IMR-90 (cell line): ENCODE measurements at regions not wholly inside any gene's neighbourhood (a gene's known extent, or its start where the extent isn't known, plus 50 kb on each side); places are given as distances from the start of the nearest gene placed in this dataset.

ENCODE experiments used
- ATAC-seq: fragments of 200-7000 bp; cut with Tn5 transposase; 2 replicates; pipeline ENCODE4 v1.9.1; 2020; ENCODE audit warnings: low read depth, mild to moderate bottlenecking, moderate library complexity
- BruUV-seq: library from RNA; stranded (reverse); fragments of 400-500 nt; replicated peaks from 2 replicates; lab custom pipeline; 2021; lab: Mats Ljungman, UMichigan
- CTCF ChIA-PET: fragments of 300-600 bp; formaldehyde crosslinking; extraction: SDS; loops from one replicate; lab custom pipeline; 2021; ENCODE audit warnings: antibody characterized with exemption; lab: Yijun Ruan, JAX
- POLR2A ChIA-PET: fragments of 300-600 bp; sonication (Branson Sonifier 250); formaldehyde crosslinking; loops from one replicate; lab custom pipeline; 2022; ENCODE audit warnings: antibody characterized with exemption; ENCODE audit not compliant: unreplicated experiment; lab: Charles Lee
- DNase-seq: peaks from one replicate; pipeline ENCODE4 v3.0.0; 2013
- H2AFZ ChIP-seq: replicated peaks from 2 replicates; pipeline ENCODE3; 2013; ENCODE audit warnings: low read length, mild to moderate bottlenecking; ENCODE audit not compliant: poor library complexity
- H2AK5ac ChIP-seq: 2 replicates; pipeline ENCODE4 v1.6.1; 2013; ENCODE audit warnings: low read depth, low read length, inconsistent platforms
- H2AK9ac ChIP-seq: replicated peaks from 2 replicates; pipeline ENCODE3; 2013; ENCODE audit warnings: mild to moderate bottlenecking, low read depth, low read length, moderate library complexity; ENCODE audit not compliant: poor library complexity
- H2BK120ac ChIP-seq: 2 replicates; pipeline ENCODE4 v1.6.1; 2013; ENCODE audit warnings: low read depth, low read length, inconsistent platforms
- H2BK15ac ChIP-seq: 3 replicates; pipeline ENCODE4 v1.6.1; 2013; ENCODE audit warnings: low read depth, low read length, inconsistent platforms
- H2BK20ac ChIP-seq: 2 replicates; pipeline ENCODE4 v1.6.1; 2013; ENCODE audit warnings: low read depth, mild to moderate bottlenecking, inconsistent platforms, low read length, moderate library complexity
- H2BK5ac ChIP-seq: 2 replicates; pipeline ENCODE4 v1.6.1; 2013; ENCODE audit warnings: mild to moderate bottlenecking, low read depth, low read length, inconsistent platforms; ENCODE audit not compliant: poor library complexity, severe bottlenecking
- H3K14ac ChIP-seq: replicated peaks from 2 replicates; pipeline ENCODE4 v1.6.1; 2013; ENCODE audit warnings: low read depth, low read length, inconsistent platforms
- H3K18ac ChIP-seq: 2 replicates; pipeline ENCODE4 v1.6.1; 2013; ENCODE audit warnings: low read depth, low read length, control low read depth
- H3K23ac ChIP-seq: 2 replicates; pipeline ENCODE4 v1.6.1; 2013; ENCODE audit warnings: low read depth, low read length, inconsistent platforms
- H3K27ac ChIP-seq: 2 replicates; pipeline ENCODE4 v1.5.1; 2013; ENCODE audit warnings: mild to moderate bottlenecking, control low read depth, low read length; ENCODE audit not compliant: insufficient read depth
- H3K27me3 ChIP-seq: 2 replicates; pipeline ENCODE4 v1.6.1; 2013; ENCODE audit warnings: low read length; ENCODE audit not compliant: control insufficient read depth, insufficient read depth
- H3K36me3 ChIP-seq: 2 replicates; pipeline ENCODE4 v1.6.1; 2013; ENCODE audit warnings: low read length, mixed read lengths; ENCODE audit not compliant: control insufficient read depth, insufficient read depth
- H3K4ac ChIP-seq: 2 replicates; pipeline ENCODE4 v1.6.1; 2013; ENCODE audit warnings: low read depth, low read length, inconsistent platforms
- H3K4me1 ChIP-seq: 2 replicates; pipeline ENCODE4 v1.6.1; 2013; ENCODE audit warnings: low read length, mixed read lengths; ENCODE audit not compliant: control insufficient read depth, insufficient read depth
- H3K4me2 ChIP-seq: 2 replicates; pipeline ENCODE4 v1.6.1; 2013; ENCODE audit warnings: low read depth, mild to moderate bottlenecking, control low read depth, low read length, moderate library complexity
- H3K4me3 ChIP-seq: 2 replicates; pipeline ENCODE4 v1.5.1; 2013; ENCODE audit warnings: low read depth, mild to moderate bottlenecking, control low read depth, low read length, moderate library complexity; ENCODE audit not compliant: insufficient read depth
- H3K56ac ChIP-seq: 2 replicates; pipeline ENCODE4 v1.6.1; 2013; ENCODE audit warnings: low read length, inconsistent platforms; ENCODE audit not compliant: insufficient read depth; ENCODE audit errors: extremely low read depth
- H3K79me1 ChIP-seq, 2 experiments: 2 replicates each; pipeline ENCODE4 v1.6.1; 2013; ENCODE audit warnings: low read length in 2 of 2, inconsistent platforms in 1 of 2, low read depth in 1 of 2
- H3K9ac ChIP-seq: 2 replicates; pipeline ENCODE4 v1.6.1; 2013; ENCODE audit warnings: low read depth, low read length, control low read depth
- H3K9me1 ChIP-seq: 2 replicates; pipeline ENCODE4 v1.6.1; 2013; ENCODE audit warnings: low read length, inconsistent platforms; ENCODE audit not compliant: insufficient read depth
- H3K9me3 ChIP-seq: 2 replicates; pipeline ENCODE4 v1.6.1; 2013; ENCODE audit warnings: low read length; ENCODE audit not compliant: control insufficient read depth, insufficient read depth
- H4K20me1 ChIP-seq: 2 replicates; pipeline ENCODE4 v1.6.1; 2013; ENCODE audit warnings: low read length, inconsistent platforms; ENCODE audit not compliant: insufficient read depth
- H4K5ac ChIP-seq: 2 replicates; pipeline ENCODE4 v1.6.1; 2013; ENCODE audit warnings: mild to moderate bottlenecking, low read depth, low read length, control low read depth
- H4K8ac ChIP-seq, 2 experiments: 2 replicates each; pipeline ENCODE4 v1.6.1; 2013; ENCODE audit warnings: low read depth in 2 of 2, low read length in 2 of 2, control low read depth in 1 of 2, inconsistent platforms in 1 of 2
- H4K91ac ChIP-seq: 2 replicates; pipeline ENCODE4 v1.6.1; 2013; ENCODE audit warnings: low read depth, low read length, inconsistent platforms; ENCODE audit not compliant: insufficient read depth
- BHLHE40 ChIP-seq: fragments of 150-350 bp; IDR thresholded peaks from 2 replicates; pipeline ENCODE4 v1.6.1; 2016; ENCODE audit warnings: mild to moderate bottlenecking, low read depth, low read length
- CHD1 ChIP-seq: IDR thresholded peaks from 2 replicates; pipeline ENCODE4 v1.6.1; 2012; ENCODE audit warnings: low read depth, low read length, improper control_type of control experiment
- FOS ChIP-seq: fragments of 150-350 bp; IDR thresholded peaks from 2 replicates; pipeline ENCODE4 v1.6.1; 2016; ENCODE audit warnings: low read depth, low read length
- MXI1 ChIP-seq: IDR thresholded peaks from 2 replicates; pipeline ENCODE4 v1.6.1; 2012; ENCODE audit warnings: low read depth, mild to moderate bottlenecking, low read length, moderate library complexity, borderline replicate concordance
- NFE2L2 ChIP-seq: fragments of 150-350 bp; IDR thresholded peaks from 2 replicates; pipeline ENCODE4 v1.6.1; 2016; ENCODE audit warnings: low read depth, mild to moderate bottlenecking, low read length
- POLR2A ChIP-seq: IDR thresholded peaks from 2 replicates; pipeline ENCODE4 v1.6.1; 2012; ENCODE audit warnings: mild to moderate bottlenecking, low read depth, low read length
- SMC3 ChIP-seq: fragments of 150-350 bp; IDR thresholded peaks from 2 replicates; pipeline ENCODE4 v1.6.1; 2016; ENCODE audit warnings: low read depth, mild to moderate bottlenecking, antibody characterized with exemption, low read length, moderate library complexity
- WGBS, 2 experiments: methylation state at CpG; one replicate each; pipeline versions ENCODE4 v1.1.5 to v1.1.7; 2013; ENCODE audit warnings: missing lambda C conversion rate in 2 of 2; ENCODE audit not compliant: insufficient read length in 1 of 2; ENCODE audit errors: extremely low coverage in 2 of 2; 5-methylcytosine and 5-hydroxymethylcytosine counted together
- dilution Hi-C: fragments of 300-500 bp; cut with HindIII; formaldehyde crosslinking; loops from one replicate; pipeline ENCODE4 v1.14.3; 2018; ENCODE audit warnings: low sequenced_read_pairs; ENCODE audit not compliant: unreplicated experiment
- in situ Hi-C: fragments of 300-500 bp; cut with MboI; formaldehyde crosslinking; loops from 3 replicates; pipeline ENCODE4 v1.14.3; 2019; ENCODE audit warnings: low sequenced_read_pairs, inconsistent platforms, mixed read lengths
- intact Hi-C: fragments of 100-400 bp; cut with micrococcal nuclease; formaldehyde crosslinking; loops from 2 replicates; pipeline ENCODE4 v1.10.0; 2022
- TF ChIP-seq, protein P1 (sequence below): fragments of 150-350 bp; IDR thresholded peaks from 2 replicates; pipeline ENCODE4 v1.6.1; 2017; ENCODE audit warnings: mild to moderate bottlenecking, antibody characterized with exemption, low read length, low read depth

DNA sequence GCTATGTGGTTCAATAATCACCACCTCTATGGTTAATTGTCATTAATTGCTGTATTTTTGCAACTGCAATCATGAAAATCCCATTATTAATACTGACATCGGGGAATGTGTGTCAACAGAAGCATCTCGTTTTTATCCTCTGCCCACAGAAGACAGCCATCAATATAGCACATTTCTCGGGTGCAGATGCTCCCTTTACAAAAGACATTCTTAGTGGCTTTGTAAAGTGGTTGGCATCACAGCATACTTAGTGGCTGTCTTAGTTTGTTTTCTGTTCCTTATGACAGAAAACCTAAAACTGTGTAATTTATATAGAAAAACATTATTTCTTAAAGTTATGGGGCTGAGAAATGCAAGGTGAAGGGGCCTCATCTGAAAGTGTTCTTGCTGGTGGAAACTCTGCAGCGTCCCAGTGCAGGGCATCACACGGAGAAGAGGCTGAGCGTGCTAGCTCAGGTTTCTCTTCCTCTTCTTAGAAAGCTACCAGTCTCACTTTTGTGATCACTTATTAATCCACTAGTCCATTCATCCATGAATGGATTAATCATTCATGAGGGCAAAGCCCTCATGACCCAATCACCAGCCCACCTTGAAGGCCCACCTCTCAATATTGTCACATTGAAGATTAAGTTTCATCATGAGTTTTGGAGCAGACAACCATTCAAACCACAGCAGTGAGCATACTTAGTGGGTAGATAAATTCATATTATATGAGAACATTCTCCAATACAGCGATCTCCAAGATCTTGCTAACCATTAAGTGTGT lies 1067.7 kb upstream of the PABPC4L start:
- H4K5ac ChIP-seq: no peak overlapping the region
- H3K4me2 ChIP-seq: no peak overlapping the region
- no peak overlapping the region for H2BK5ac ChIP-seq
- no peak overlapping the region for H4K91ac ChIP-seq
- no peaks in the 10 kb centered on the region for H3K79me1 ChIP-seq
- whole genome bisulfite sequencing, 2 experiments: no CpG with 5 or more reads among the region's 7 CpGs
- H2BK20ac ChIP-seq: no peak overlapping the region
- H4K20me1 ChIP-seq: no peaks in the 10 kb centered on the region
- no peak overlapping the region for H2BK120ac ChIP-seq
- no peak overlapping the region for H3K27ac ChIP-seq
- ATAC-seq (no peak), DNase-seq (no peak)
- H3K9me3 ChIP-seq: no peaks in the 10 kb centered on the region
- H3K4me3 ChIP-seq: no peak overlapping the region
- intact Hi-C loops (no loop called here), dilution Hi-C loops (no loop called here), in situ Hi-C loops (no loop called here)
- ChIA-PET POLR2A (no interaction called here), CTCF (no interaction called here)
- no peaks in the 10 kb centered on the region for H3K36me3 ChIP-seq
- H3K56ac ChIP-seq: no peak overlapping the region
- H2AFZ ChIP-seq: no peak overlapping the region
- no peaks in the 10 kb centered on the region for H3K4me1 ChIP-seq
- H2BK15ac ChIP-seq: no peak overlapping the region
- no peak for TF ChIP-seq MXI1
- TF ChIP-seq BHLHE40: no peak
- TF ChIP-seq POLR2A: no peak
- no peak for TF ChIP-seq SMC3
- TF ChIP-seq CHD1: no peak
- no peak for TF ChIP-seq FOS
- TF ChIP-seq, protein P1, sequence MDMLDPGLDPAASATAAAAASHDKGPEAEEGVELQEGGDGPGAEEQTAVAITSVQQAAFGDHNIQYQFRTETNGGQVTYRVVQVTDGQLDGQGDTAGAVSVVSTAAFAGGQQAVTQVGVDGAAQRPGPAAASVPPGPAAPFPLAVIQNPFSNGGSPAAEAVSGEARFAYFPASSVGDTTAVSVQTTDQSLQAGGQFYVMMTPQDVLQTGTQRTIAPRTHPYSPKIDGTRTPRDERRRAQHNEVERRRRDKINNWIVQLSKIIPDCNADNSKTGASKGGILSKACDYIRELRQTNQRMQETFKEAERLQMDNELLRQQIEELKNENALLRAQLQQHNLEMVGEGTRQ: no peak
- TF ChIP-seq NFE2L2: no peak
- no peak overlapping the region for H2AK9ac ChIP-seq
- no peaks in the 10 kb centered on the region for H3K9me1 ChIP-seq
- H3K23ac ChIP-seq: no peak overlapping the region
- no peak overlapping the region for H3K9ac ChIP-seq
- no peaks in the 10 kb centered on the region for H3K27me3 ChIP-seq
- no TSS peak for BruUV-seq
- no peak overlapping the region for H3K4ac ChIP-seq
- no peak overlapping the region for H3K18ac ChIP-seq
- H2AK5ac ChIP-seq: no peak overlapping the region
- no peak overlapping the region for H3K14ac ChIP-seq
- H4K8ac ChIP-seq: no peak overlapping the region
